ENCODE measurements at regions not wholly inside any gene's neighbourhood (a gene's known extent, or its start where the extent isn't known, plus 50 kb on each side); places are given as distances from the start of the nearest gene placed in this dataset.

GRCh38 chr6:105791179-105791578, 295.0 kb upstream of the PRDM1 start:
- TF ChIP-seq, protein P1, sequence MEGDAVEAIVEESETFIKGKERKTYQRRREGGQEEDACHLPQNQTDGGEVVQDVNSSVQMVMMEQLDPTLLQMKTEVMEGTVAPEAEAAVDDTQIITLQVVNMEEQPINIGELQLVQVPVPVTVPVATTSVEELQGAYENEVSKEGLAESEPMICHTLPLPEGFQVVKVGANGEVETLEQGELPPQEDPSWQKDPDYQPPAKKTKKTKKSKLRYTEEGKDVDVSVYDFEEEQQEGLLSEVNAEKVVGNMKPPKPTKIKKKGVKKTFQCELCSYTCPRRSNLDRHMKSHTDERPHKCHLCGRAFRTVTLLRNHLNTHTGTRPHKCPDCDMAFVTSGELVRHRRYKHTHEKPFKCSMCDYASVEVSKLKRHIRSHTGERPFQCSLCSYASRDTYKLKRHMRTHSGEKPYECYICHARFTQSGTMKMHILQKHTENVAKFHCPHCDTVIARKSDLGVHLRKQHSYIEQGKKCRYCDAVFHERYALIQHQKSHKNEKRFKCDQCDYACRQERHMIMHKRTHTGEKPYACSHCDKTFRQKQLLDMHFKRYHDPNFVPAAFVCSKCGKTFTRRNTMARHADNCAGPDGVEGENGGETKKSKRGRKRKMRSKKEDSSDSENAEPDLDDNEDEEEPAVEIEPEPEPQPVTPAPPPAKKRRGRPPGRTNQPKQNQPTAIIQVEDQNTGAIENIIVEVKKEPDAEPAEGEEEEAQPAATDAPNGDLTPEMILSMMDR (IDR thresholded peaks at IDR 0.05; ENCODE audit: insufficient read depth, low read length, poor library complexity, severe bottlenecking): no peak
- TF ChIP-seq EZH2phosphoT487 (conservative IDR thresholded peaks at IDR 0.05; ENCODE audit: low read length): no peak
